ENCODE measurements at regions not wholly inside any gene's neighbourhood (a gene's known extent, or its start where the extent isn't known, plus 50 kb on each side); places are given as distances from the start of the nearest gene placed in this dataset.

DNA sequence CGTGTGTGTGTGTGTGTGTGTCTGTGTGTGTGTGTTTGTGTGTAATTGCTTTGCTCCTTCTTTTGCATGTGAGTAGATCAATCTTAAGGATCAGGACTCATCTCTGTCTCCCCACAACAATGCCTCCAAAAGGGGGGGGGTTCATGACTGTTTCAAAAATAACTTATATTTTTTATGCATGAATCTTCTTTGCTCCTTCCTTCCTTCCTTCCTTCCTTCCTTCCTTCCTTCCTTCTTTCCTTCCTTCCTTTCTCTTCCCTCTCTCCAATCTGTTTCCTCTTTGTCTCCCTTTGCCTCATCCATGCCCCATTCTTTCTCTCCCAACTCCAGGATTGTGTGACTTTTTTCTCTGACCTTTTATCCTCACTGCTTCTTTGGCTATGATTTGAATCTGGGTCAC, 126.4 kb upstream of the OSMR start:
- intact Hi-C loops (cut with micrococcal nuclease), result no loop called here
- TF ChIP-seq, protein P1, sequence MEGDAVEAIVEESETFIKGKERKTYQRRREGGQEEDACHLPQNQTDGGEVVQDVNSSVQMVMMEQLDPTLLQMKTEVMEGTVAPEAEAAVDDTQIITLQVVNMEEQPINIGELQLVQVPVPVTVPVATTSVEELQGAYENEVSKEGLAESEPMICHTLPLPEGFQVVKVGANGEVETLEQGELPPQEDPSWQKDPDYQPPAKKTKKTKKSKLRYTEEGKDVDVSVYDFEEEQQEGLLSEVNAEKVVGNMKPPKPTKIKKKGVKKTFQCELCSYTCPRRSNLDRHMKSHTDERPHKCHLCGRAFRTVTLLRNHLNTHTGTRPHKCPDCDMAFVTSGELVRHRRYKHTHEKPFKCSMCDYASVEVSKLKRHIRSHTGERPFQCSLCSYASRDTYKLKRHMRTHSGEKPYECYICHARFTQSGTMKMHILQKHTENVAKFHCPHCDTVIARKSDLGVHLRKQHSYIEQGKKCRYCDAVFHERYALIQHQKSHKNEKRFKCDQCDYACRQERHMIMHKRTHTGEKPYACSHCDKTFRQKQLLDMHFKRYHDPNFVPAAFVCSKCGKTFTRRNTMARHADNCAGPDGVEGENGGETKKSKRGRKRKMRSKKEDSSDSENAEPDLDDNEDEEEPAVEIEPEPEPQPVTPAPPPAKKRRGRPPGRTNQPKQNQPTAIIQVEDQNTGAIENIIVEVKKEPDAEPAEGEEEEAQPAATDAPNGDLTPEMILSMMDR (IDR thresholded peaks at IDR 0.05; ENCODE audit: borderline replicate concordance), result no peak
- Histone ChIP-seq H3K9me3 (replicated peaks) (no peaks in the 10 kb centered on the region), H3K4me1 (peaks cover 21% of the 10 kb centered on the region), H3K27me3 (ENCODE audit: low read depth) (no peaks in the 10 kb centered on the region), H3K27ac (replicated peaks) (peak overlapping the region; percentile 73), H3K36me3 (no peaks in the 10 kb centered on the region), H3K4me3 (no peak overlapping the region)
- DNase-seq, result no peak

DNA sequence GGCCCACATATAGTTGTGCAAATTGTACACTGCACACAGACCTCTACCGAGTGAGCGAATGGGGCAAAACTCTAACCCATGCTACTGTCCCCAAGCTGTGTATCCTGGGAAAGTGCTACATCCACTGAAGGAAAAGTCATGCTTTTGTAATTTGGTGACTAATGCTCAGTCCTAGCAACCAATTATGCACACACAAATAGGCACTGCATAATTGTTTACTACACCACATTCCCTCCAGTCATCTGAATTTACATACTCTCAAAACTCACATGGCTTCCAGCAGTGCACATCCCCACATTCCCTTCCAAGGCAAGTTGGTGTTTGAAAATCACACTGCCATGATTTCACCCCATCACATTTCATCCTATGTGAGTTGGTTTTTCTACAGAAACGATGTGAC, 125.9 kb upstream of the OSMR start:
- intact Hi-C loops (cut with micrococcal nuclease), result no loop called here
- H3K4me1 ChIP-seq, result peaks cover 21% of the 10 kb centered on the region
- H3K27me3 ChIP-seq (ENCODE audit: low read depth), result no peaks in the 10 kb centered on the region
- H3K36me3 ChIP-seq, result no peaks in the 10 kb centered on the region
- H3K4me3 ChIP-seq, result no peak overlapping the region
- H3K9me3 ChIP-seq (replicated peaks), result no peaks in the 10 kb centered on the region
- DNase-seq, result no peak
- no peak overlapping the region for H3K27ac ChIP-seq (replicated peaks)
- TF ChIP-seq, protein P1 (IDR thresholded peaks at IDR 0.05; ENCODE audit: borderline replicate concordance), result no peak

DNA sequence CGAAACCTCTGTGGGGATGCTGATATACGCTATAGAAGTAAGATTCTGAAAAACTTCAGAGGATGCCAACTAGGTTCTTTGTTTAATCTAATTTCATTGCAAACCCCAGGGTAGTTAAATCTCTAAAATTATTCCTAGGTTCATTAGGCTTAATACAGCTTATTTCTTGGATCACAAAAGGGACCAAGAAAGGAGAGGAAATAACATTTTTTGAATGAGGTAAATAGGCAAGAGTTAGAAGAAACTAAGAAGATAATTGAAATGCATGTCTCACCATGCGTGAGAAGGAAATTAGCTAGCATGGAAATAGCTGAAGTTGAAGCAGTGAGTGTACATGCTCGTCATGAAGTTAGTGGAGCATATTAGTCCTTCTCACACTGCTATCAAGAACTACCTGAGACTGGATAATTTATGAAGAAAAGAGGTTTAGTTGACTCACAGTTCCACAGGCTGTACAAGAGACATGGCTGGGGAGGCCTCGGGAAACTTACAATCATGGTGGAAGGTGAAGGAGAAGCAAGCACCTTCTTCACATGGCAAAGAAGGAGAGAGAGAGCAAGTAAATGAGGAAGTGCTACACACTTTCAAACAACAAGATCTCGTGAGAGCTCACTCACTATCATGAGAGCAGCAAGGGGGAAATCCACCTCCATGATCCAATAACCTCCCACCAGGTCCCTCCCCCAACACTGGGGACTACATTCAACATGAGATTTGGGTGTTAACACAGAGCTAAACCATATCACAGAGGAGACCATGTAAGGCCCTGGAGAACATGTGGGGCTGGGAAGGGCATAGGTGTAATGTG, 125.1 kb upstream of the OSMR start:
- intact Hi-C loops (cut with micrococcal nuclease), result no loop called here
- Histone ChIP-seq H3K4me3 (no peak overlapping the region), H3K36me3 (no peaks in the 10 kb centered on the region), H3K27ac (replicated peaks) (no peak overlapping the region), H3K27me3 (ENCODE audit: low read depth) (no peaks in the 10 kb centered on the region), H3K9me3 (replicated peaks) (no peaks in the 10 kb centered on the region), H3K4me1 (peaks cover 24% of the 10 kb centered on the region)
- DNase-seq, result no peak
- TF ChIP-seq, protein P1 (IDR thresholded peaks at IDR 0.05; ENCODE audit: borderline replicate concordance), result no peak

DNA sequence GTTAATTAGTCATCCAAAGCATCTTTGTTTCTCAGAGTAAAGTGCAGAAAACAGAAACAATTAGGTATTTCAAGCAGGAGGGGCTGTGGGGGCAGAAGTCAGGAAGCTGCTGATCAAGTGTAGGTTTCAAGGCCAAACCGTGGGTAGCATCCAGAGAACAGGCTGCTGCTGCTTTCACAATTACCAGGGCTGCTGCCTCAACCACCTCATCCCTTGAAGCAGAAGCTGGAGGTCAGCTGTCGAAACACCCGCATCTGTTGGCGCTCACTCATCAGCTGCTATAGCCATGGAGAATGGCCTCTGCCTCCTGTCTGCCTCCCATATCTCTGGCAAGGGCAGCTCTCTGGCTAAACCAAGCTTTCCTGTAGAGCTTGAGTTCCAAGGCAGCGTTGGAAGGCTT, 122.9 kb upstream of the OSMR start:
- no peak overlapping the region for H3K4me3 ChIP-seq
- H3K36me3 ChIP-seq, result no peaks in the 10 kb centered on the region
- DNase-seq, result no peak
- TF ChIP-seq, protein P1 (IDR thresholded peaks at IDR 0.05; ENCODE audit: borderline replicate concordance), result no peak
- intact Hi-C loops (cut with micrococcal nuclease), result no loop called here
- H3K27ac ChIP-seq (replicated peaks), result peak overlapping the region; percentile 40
- H3K9me3 ChIP-seq (replicated peaks), result no peaks in the 10 kb centered on the region
- no peaks in the 10 kb centered on the region for H3K27me3 ChIP-seq (ENCODE audit: low read depth)
- peaks cover 24% of the 10 kb centered on the region for H3K4me1 ChIP-seq

DNA sequence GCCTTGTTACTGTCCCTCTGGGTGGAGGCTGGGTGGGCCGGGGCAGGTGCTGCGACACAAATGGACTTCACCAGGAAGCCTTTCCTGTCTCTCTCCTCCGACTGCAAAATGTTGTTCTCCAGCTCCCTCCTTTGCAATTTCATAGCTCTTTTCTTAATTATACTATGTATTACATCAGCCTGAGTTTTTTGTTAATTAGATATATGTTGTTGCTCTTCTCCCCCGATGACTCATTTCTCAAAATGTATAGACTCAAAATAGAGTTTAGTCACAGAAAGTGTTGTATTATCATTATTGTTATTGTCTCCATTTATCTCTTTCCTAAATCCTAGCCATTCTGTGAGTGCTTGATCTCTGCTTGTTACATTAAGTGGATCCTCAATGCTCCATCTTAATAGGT, 122.4 kb upstream of the OSMR start:
- TF ChIP-seq, protein P1 (IDR thresholded peaks at IDR 0.05; ENCODE audit: borderline replicate concordance), result no peak
- intact Hi-C loops (cut with micrococcal nuclease), result no loop called here
- H3K27me3 ChIP-seq (ENCODE audit: low read depth), result no peaks in the 10 kb centered on the region
- no peaks in the 10 kb centered on the region for H3K36me3 ChIP-seq
- H3K9me3 ChIP-seq (replicated peaks), result no peaks in the 10 kb centered on the region
- peak overlapping the region; percentile 40 for H3K27ac ChIP-seq (replicated peaks)
- no peak for DNase-seq
- H3K4me3 ChIP-seq, result no peak overlapping the region
- H3K4me1 ChIP-seq, result peaks cover 20% of the 10 kb centered on the region

Data from left ventricle myocardium inferior (tissue), 1 donor.